ENCODE measurements at regions not wholly inside any gene's neighbourhood (a gene's known extent, or its start where the extent isn't known, plus 50 kb on each side); places are given as distances from the start of the nearest gene placed in this dataset.

- TF ChIP-seq CTCF (IDR thresholded peaks at IDR 0.05; ENCODE audit: control extremely low read depth in 1 of 3, insufficient read depth in 1 of 3, low read depth in 1 of 3, low read length in 3 of 3) (no peak), EP300 (IDR thresholded peaks at IDR 0.05; ENCODE audit: borderline replicate concordance in 1 of 2, low read depth in 2 of 2, low read length in 2 of 2) (no peak)
Measured at GRCh38 chr6:17206566-17207072, 74.5 kb upstream of the RBM24 start.
